GM12878 (cell line): ENCODE measurements at regions not wholly inside any gene's neighbourhood (a gene's known extent, or its start where the extent isn't known, plus 50 kb on each side); places are given as distances from the start of the nearest gene placed in this dataset.

Experiments
- CBX3 ChIP-seq: fragments of 200-600 bp; sonication (generic); IDR thresholded peaks from 2 replicates; pipeline ENCODE4 v1.6.1; 2016; ENCODE audit warnings: low read depth, borderline replicate concordance
- CHD2 ChIP-seq: IDR thresholded peaks from 2 replicates; pipeline ENCODE4 v1.6.1; 2011; ENCODE audit warnings: low read depth, low read length, improper control_type of control experiment, borderline replicate concordance
- CUX1 ChIP-seq: IDR thresholded peaks from 2 replicates; pipeline ENCODE4 v1.6.1; 2012; ENCODE audit warnings: improper control_type of control experiment, low read depth, low read length; ENCODE audit not compliant: insufficient replicate concordance
- IKZF1 ChIP-seq: fragments of 450-650 bp; conservative IDR thresholded peaks from 2 replicates; pipeline ENCODE4 v1.6.1; 2017; ENCODE audit warnings: antibody characterized with exemption, mild to moderate bottlenecking
- MYC ChIP-seq: IDR thresholded peaks from 2 replicates; pipeline ENCODE4 v1.6.1; 2011; ENCODE audit warnings: mild to moderate bottlenecking, low read length, moderate library complexity, inconsistent platforms; ENCODE audit not compliant: insufficient read depth, insufficient replicate concordance, insufficient read length, severe bottlenecking
- PAX8 ChIP-seq: fragments of 450-650 bp; IDR thresholded peaks from 2 replicates; pipeline ENCODE4 v1.6.1; 2017; ENCODE audit warnings: mild to moderate bottlenecking, moderate library complexity
- SIN3A ChIP-seq: IDR thresholded peaks from 2 replicates; pipeline ENCODE4 v1.6.1; 2012; ENCODE audit warnings: low read depth, low read length, improper control_type of control experiment
- STAT3 ChIP-seq: IDR thresholded peaks from 2 replicates; pipeline ENCODE4 v1.6.1; 2011; ENCODE audit warnings: low read depth, low read length, improper control_type of control experiment
- TCF3 ChIP-seq: IDR thresholded peaks from 2 replicates; pipeline ENCODE4 v1.6.1; 2012; ENCODE audit warnings: low read depth, mild to moderate bottlenecking, low read length, borderline replicate concordance; ENCODE audit not compliant: insufficient read depth
- ZSCAN29 ChIP-seq: fragments of 450-650 bp; IDR thresholded peaks from 2 replicates; pipeline ENCODE4 v1.6.1; 2017; ENCODE audit warnings: mild to moderate bottlenecking, moderate library complexity

- TF ChIP-seq CUX1 (no peak), STAT3 (no peak), TCF3 (no peak), SIN3A (no peak), CHD2 (no peak), IKZF1 (no peak), CBX3 (no peak), PAX8 (no peak), MYC (no peak), ZSCAN29 (no peak)
- TF ChIP-seq, all 136 proteins: peak for 0
These were observed 136.6 kb upstream of the ATXN7L3B start (continued) for GRCh38 chr12:74401035-74401434.
